ENCODE measurements at regions not wholly inside any gene's neighbourhood (a gene's known extent, or its start where the extent isn't known, plus 50 kb on each side); places are given as distances from the start of the nearest gene placed in this dataset.

GRCh38 chr4:13296986-13297385 lies 187.2 kb downstream of the RAB28 start:
- TF ChIP-seq TSHZ1 (CRISPR knock-in tag; IDR thresholded peaks at IDR 0.05) = no peak
- TF ChIP-seq E2F3 (CRISPR knock-in tag; IDR thresholded peaks at IDR 0.05) = no peak
- TF ChIP-seq ZNF224 (CRISPR knock-in tag; IDR thresholded peaks at IDR 0.05) = no peak
- no peak for TF ChIP-seq ZNF445 (CRISPR knock-in tag; IDR thresholded peaks at IDR 0.05; ENCODE audit: low read depth)

All from K562 (cell line).